ENCODE measurements at regions not wholly inside any gene's neighbourhood (a gene's known extent, or its start where the extent isn't known, plus 50 kb on each side); places are given as distances from the start of the nearest gene placed in this dataset.

GRCh38 chr4:12645732-12646131 is 838.4 kb downstream of the RAB28 start (continued):
- TF ChIP-seq TAF7 (optimal IDR thresholded peaks at IDR 0.05; ENCODE audit: borderline replicate concordance, low read depth, low read length), result no peak
- no peak for TF ChIP-seq EP300 (IDR thresholded peaks at IDR 0.05; ENCODE audit: borderline replicate concordance in 1 of 2, low read depth in 2 of 2, low read length in 2 of 2)
- no peak for TF ChIP-seq HDAC6 (IDR thresholded peaks at IDR 0.05; ENCODE audit: low read depth, low read length)
- no peak for TF ChIP-seq NANOG (IDR thresholded peaks at IDR 0.05; ENCODE audit: insufficient read depth, low read depth, low read length, poor library complexity, severe bottlenecking)
- no peak for TF ChIP-seq RAD21 (IDR thresholded peaks at IDR 0.05 in 1 of 2, conservative IDR thresholded peaks at IDR 0.05 in 1 of 2; ENCODE audit: low read depth in 2 of 2, low read length in 2 of 2)
- TF ChIP-seq, protein P1, sequence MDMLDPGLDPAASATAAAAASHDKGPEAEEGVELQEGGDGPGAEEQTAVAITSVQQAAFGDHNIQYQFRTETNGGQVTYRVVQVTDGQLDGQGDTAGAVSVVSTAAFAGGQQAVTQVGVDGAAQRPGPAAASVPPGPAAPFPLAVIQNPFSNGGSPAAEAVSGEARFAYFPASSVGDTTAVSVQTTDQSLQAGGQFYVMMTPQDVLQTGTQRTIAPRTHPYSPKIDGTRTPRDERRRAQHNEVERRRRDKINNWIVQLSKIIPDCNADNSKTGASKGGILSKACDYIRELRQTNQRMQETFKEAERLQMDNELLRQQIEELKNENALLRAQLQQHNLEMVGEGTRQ (IDR thresholded peaks at IDR 0.05; ENCODE audit: low read length), result no peak
